IMR-90 (cell line): ENCODE measurements at regions not wholly inside any gene's neighbourhood (a gene's known extent, or its start where the extent isn't known, plus 50 kb on each side); places are given as distances from the start of the nearest gene placed in this dataset.

Source experiments
- BHLHE40 ChIP-seq: fragments of 150-350 bp; IDR thresholded peaks from 2 replicates; pipeline ENCODE4 v1.6.1; 2016; ENCODE audit warnings: mild to moderate bottlenecking, low read depth, low read length
- CEBPB ChIP-seq: IDR thresholded peaks from 2 replicates; pipeline ENCODE4 v1.6.1; 2012; ENCODE audit warnings: low read depth, low read length, improper control_type of control experiment
- CHD1 ChIP-seq: IDR thresholded peaks from 2 replicates; pipeline ENCODE4 v1.6.1; 2012; ENCODE audit warnings: low read depth, low read length, improper control_type of control experiment
- FOS ChIP-seq: fragments of 150-350 bp; IDR thresholded peaks from 2 replicates; pipeline ENCODE4 v1.6.1; 2016; ENCODE audit warnings: low read depth, low read length
- POLR2A ChIP-seq: IDR thresholded peaks from 2 replicates; pipeline ENCODE4 v1.6.1; 2012; ENCODE audit warnings: mild to moderate bottlenecking, low read depth, low read length
- RFX5 ChIP-seq: IDR thresholded peaks from 2 replicates; pipeline ENCODE4 v1.8.0; 2012; ENCODE audit warnings: low read depth, mild to moderate bottlenecking, low read length, moderate library complexity
- TF ChIP-seq, protein P1 (sequence below): conservative IDR thresholded peaks from 2 replicates; pipeline ENCODE4 v1.5.1; 2012; ENCODE audit warnings: mild to moderate bottlenecking, low read depth, low read length, improper control_type of control experiment
- TF ChIP-seq, protein P2 (sequence below): fragments of 150-350 bp; IDR thresholded peaks from 2 replicates; pipeline ENCODE4 v1.6.1; 2016; ENCODE audit warnings: low read depth, mild to moderate bottlenecking, low read length, moderate library complexity, borderline replicate concordance

- TF ChIP-seq, protein P1, sequence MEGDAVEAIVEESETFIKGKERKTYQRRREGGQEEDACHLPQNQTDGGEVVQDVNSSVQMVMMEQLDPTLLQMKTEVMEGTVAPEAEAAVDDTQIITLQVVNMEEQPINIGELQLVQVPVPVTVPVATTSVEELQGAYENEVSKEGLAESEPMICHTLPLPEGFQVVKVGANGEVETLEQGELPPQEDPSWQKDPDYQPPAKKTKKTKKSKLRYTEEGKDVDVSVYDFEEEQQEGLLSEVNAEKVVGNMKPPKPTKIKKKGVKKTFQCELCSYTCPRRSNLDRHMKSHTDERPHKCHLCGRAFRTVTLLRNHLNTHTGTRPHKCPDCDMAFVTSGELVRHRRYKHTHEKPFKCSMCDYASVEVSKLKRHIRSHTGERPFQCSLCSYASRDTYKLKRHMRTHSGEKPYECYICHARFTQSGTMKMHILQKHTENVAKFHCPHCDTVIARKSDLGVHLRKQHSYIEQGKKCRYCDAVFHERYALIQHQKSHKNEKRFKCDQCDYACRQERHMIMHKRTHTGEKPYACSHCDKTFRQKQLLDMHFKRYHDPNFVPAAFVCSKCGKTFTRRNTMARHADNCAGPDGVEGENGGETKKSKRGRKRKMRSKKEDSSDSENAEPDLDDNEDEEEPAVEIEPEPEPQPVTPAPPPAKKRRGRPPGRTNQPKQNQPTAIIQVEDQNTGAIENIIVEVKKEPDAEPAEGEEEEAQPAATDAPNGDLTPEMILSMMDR, result no peak
- TF ChIP-seq POLR2A (no peak), CHD1 (no peak), CEBPB (no peak), BHLHE40 (no peak), RFX5 (no peak), FOS (no peak)
- TF ChIP-seq, protein P2, sequence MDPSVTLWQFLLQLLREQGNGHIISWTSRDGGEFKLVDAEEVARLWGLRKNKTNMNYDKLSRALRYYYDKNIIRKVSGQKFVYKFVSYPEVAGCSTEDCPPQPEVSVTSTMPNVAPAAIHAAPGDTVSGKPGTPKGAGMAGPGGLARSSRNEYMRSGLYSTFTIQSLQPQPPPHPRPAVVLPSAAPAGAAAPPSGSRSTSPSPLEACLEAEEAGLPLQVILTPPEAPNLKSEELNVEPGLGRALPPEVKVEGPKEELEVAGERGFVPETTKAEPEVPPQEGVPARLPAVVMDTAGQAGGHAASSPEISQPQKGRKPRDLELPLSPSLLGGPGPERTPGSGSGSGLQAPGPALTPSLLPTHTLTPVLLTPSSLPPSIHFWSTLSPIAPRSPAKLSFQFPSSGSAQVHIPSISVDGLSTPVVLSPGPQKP, result no peak
These were observed 350.8 kb downstream of the NFIB start for GRCh38 chr9:13963005-13963653.
